ENCODE measurements at regions not wholly inside any gene's neighbourhood (a gene's known extent, or its start where the extent isn't known, plus 50 kb on each side); places are given as distances from the start of the nearest gene placed in this dataset.

- TF ChIP-seq POLR2AphosphoS5 (IDR thresholded peaks at IDR 0.05) (no peak), EZH2 (IDR thresholded peaks at IDR 0.05; ENCODE audit: borderline replicate concordance, insufficient read depth, low read length, poor library complexity, severe bottlenecking) (no peak), REST (IDR thresholded peaks at IDR 0.05; ENCODE audit: borderline replicate concordance) (no peak), SMC3 (conservative IDR thresholded peaks at IDR 0.05; ENCODE audit: poor library complexity) (no peak), MXI1 (conservative IDR thresholded peaks at IDR 0.05; ENCODE audit: poor library complexity, severe bottlenecking) (no peak), RAD21 (conservative IDR thresholded peaks at IDR 0.05) (no peak), CTCF (IDR thresholded peaks at IDR 0.05; ENCODE audit: poor library complexity, severe bottlenecking) (no peak), TAF1 (IDR thresholded peaks at IDR 0.05; ENCODE audit: low read depth) (no peak), EP300 (conservative IDR thresholded peaks at IDR 0.05; ENCODE audit: poor library complexity, severe bottlenecking) (no peak)
- no peak overlapping the region for H2AFZ ChIP-seq (ENCODE audit: low read depth, low read length)
- no peaks in the 10 kb centered on the region for H3F3A ChIP-seq (ENCODE audit: insufficient read depth, low read length, poor library complexity, severe bottlenecking)
- no peaks in the 10 kb centered on the region for H4K20me1 ChIP-seq (ENCODE audit: insufficient read depth)
- no peak overlapping the region for H3K9ac ChIP-seq (ENCODE audit: low read length)
- no peaks in the 10 kb centered on the region for H3K9me2 ChIP-seq (ENCODE audit: insufficient read depth, low read length)
- H3K9me3 ChIP-seq (ENCODE audit: low read length), result peaks cover 6% of the 10 kb centered on the region
- no peaks in the 10 kb centered on the region for H3K79me2 ChIP-seq (replicated peaks; ENCODE audit: insufficient read depth, low read length)
- no peaks in the 10 kb centered on the region for H3K27me3 ChIP-seq (ENCODE audit: insufficient read depth, low read depth, low read length)
- no peak overlapping the region for H3K27ac ChIP-seq (ENCODE audit: low read length)
- no peaks in the 10 kb centered on the region for H3K36me3 ChIP-seq (ENCODE audit: insufficient read depth, low read length)
- no peak overlapping the region for H3K4me3 ChIP-seq (ENCODE audit: low read length)
- H3K4me2 ChIP-seq (ENCODE audit: low read length), result no peak overlapping the region
Observed at GRCh38 chr12:19034937-19035336, 94.6 kb upstream of the PLEKHA5 start.

GRCh38 chr12:19035536-19035935, 94.0 kb upstream of the PLEKHA5 start:
- Histone ChIP-seq H3K9me2 (ENCODE audit: insufficient read depth, low read length) (no peaks in the 10 kb centered on the region), H3K36me3 (ENCODE audit: insufficient read depth, low read length) (no peaks in the 10 kb centered on the region), H2AFZ (ENCODE audit: low read depth, low read length) (no peak overlapping the region), H3K79me2 (replicated peaks; ENCODE audit: insufficient read depth, low read length) (no peaks in the 10 kb centered on the region), H3K27ac (ENCODE audit: low read length) (no peak overlapping the region), H3K9ac (ENCODE audit: low read length) (no peak overlapping the region), H3K9me3 (ENCODE audit: low read length) (peaks cover 6% of the 10 kb centered on the region), H3F3A (ENCODE audit: insufficient read depth, low read length, poor library complexity, severe bottlenecking) (no peaks in the 10 kb centered on the region), H3K4me3 (ENCODE audit: low read length) (no peak overlapping the region), H3K4me2 (ENCODE audit: low read length) (no peak overlapping the region), H3K27me3 (ENCODE audit: insufficient read depth, low read depth, low read length) (no peaks in the 10 kb centered on the region), H4K20me1 (ENCODE audit: insufficient read depth) (no peaks in the 10 kb centered on the region)
- TF ChIP-seq RAD21 (conservative IDR thresholded peaks at IDR 0.05), result no peak
- no peak for TF ChIP-seq SMC3 (conservative IDR thresholded peaks at IDR 0.05; ENCODE audit: poor library complexity)
- TF ChIP-seq EZH2 (IDR thresholded peaks at IDR 0.05; ENCODE audit: borderline replicate concordance, insufficient read depth, low read length, poor library complexity, severe bottlenecking), result no peak
- no peak for TF ChIP-seq MXI1 (conservative IDR thresholded peaks at IDR 0.05; ENCODE audit: poor library complexity, severe bottlenecking)
- no peak for TF ChIP-seq REST (IDR thresholded peaks at IDR 0.05; ENCODE audit: borderline replicate concordance)
- TF ChIP-seq EP300 (conservative IDR thresholded peaks at IDR 0.05; ENCODE audit: poor library complexity, severe bottlenecking), result no peak
- TF ChIP-seq TAF1 (IDR thresholded peaks at IDR 0.05; ENCODE audit: low read depth), result no peak
- TF ChIP-seq CTCF (IDR thresholded peaks at IDR 0.05; ENCODE audit: poor library complexity, severe bottlenecking), result no peak
- TF ChIP-seq POLR2AphosphoS5 (IDR thresholded peaks at IDR 0.05), result no peak
